Neuron (in vitro differentiated cells): ENCODE measurements at regions not wholly inside any gene's neighbourhood (a gene's known extent, or its start where the extent isn't known, plus 50 kb on each side); places are given as distances from the start of the nearest gene placed in this dataset.
"Not testable (repeated sequence)": the region's sequence is repeated elsewhere in the genome, so short reads cannot be mapped to it uniquely, and the experiment has no call there.

Experiments used
- H2AFZ ChIP-seq: one replicate; pipeline ENCODE4 v1.6.1; 2013; ENCODE audit warnings: low read depth, mild to moderate bottlenecking, inconsistent platforms, low read length, moderate library complexity
- H3K27me3 ChIP-seq: one replicate; pipeline ENCODE4 v1.6.1; 2013; ENCODE audit warnings: low read length; ENCODE audit not compliant: insufficient read depth
- H3K36me3 ChIP-seq: one replicate; pipeline ENCODE4 v1.6.1; 2013; ENCODE audit warnings: low read length; ENCODE audit not compliant: insufficient read depth
- H3K4me1 ChIP-seq: one replicate; pipeline ENCODE4 v1.6.1; 2013; ENCODE audit warnings: low read length; ENCODE audit not compliant: insufficient read depth
- H3K4me3 ChIP-seq: 2 replicates; pipeline ENCODE4 v1.5.1; 2013; ENCODE audit warnings: mild to moderate bottlenecking, low read length, moderate library complexity
- H3K9me3 ChIP-seq: one replicate; pipeline ENCODE4 v1.6.1; 2013; ENCODE audit warnings: low read length

DNA sequence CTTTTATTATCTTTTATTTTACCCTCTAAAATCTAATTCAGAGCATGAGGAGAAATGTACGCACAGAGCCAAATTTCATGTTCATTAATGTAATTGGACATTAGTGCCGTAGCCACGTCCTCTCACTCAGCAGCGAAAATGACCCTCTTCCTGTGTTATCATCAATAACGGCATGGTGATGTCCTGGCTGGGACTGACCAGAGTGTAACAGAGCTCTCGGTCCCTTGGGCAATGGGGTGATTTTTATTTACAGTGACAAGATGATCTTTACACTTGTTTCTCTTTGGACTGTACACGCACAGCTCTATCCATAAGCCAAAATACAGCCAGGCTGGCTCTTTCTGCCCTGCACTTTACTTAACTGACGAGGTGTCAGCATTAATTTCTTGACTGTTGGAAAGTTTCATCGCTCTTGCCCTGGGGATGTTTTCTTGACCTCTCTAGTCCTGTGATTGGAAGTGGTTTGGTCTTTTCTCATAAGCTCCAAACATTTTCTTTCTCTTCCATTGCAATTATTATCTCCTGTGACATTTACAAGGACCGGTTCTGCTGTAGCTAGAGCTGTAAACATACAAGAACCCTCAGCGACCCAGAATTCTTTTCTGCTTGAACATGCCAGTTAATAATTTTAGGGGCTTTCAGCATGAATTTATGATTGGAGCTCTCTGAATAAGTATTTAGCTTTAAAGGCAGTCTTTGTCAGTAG lies 308.0 kb upstream of the PIK3C3 start:
- H2AFZ ChIP-seq: no peak overlapping the region
- no peak overlapping the region for H3K4me3 ChIP-seq
- H3K36me3 ChIP-seq: no peaks in the 10 kb centered on the region
- no peaks in the 10 kb centered on the region for H3K9me3 ChIP-seq
- no peaks in the 10 kb centered on the region for H3K4me1 ChIP-seq
- H3K27me3 ChIP-seq: no peaks in the 10 kb centered on the region

DNA sequence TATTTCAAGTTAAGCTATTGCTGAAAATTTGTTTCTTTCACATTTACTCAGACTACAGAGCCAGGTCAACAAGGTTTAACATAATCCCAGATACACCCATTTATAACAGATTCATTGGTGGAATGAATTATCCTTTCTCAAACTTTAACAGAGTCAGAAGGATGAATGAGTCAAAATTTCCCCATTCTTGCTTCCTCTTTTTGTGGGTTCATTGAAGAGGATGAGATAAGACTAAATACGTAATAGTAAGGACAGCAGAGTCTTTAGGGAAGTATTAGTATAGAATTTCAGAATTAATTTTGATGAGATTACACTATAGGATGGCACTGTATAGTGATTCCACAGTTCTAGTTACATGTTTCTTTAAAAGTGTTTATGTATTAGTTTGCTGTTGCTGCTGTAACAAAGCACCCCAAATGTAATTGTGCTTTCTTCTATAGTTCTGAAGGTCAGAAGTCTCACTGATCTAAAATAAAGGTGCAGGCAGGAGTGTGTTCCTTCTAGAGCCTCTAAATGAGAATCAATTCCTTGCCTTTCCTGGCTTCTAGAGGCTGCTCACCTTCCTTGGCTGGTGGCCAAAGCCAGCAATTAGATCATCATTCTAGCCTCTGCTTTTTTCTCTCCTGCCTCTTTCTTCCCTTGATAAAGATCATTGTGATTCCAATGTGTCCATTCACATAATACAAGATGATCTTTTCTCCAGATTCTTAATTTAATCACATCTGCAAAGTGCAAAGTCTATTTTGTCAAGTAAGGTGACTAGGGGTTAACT lies 309.3 kb upstream of the PIK3C3 start:
- Histone ChIP-seq H3K9me3 (no peaks in the 10 kb centered on the region), H3K4me3 (no peak overlapping the region), H3K4me1 (no peaks in the 10 kb centered on the region), H3K36me3 (no peaks in the 10 kb centered on the region), H2AFZ (no peak overlapping the region), H3K27me3 (no peaks in the 10 kb centered on the region)

DNA sequence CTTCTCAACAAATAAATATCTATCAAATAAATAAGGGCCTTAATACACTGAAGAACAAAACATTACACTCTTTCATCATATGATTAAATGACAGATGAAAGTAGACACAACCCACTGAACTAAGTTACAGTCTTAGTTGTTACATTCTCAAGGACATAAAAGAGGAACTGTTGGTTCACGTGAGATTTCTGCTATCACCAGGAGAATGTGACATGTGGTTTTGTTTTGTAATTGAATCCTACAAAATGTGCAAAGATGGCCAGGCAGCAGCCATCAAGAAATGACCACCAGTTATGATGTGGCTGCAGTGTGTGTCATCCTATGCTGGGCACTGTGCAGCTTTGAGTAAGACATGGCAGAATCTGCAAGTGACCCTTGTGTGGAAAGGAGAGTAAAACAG lies 310.6 kb upstream of the PIK3C3 start:
- H3K36me3 ChIP-seq: no peaks in the 10 kb centered on the region
- H2AFZ ChIP-seq: no peak overlapping the region
- no peaks in the 10 kb centered on the region for H3K4me1 ChIP-seq
- H3K4me3 ChIP-seq: no peak overlapping the region
- H3K9me3 ChIP-seq: no peaks in the 10 kb centered on the region
- H3K27me3 ChIP-seq: no peaks in the 10 kb centered on the region

DNA sequence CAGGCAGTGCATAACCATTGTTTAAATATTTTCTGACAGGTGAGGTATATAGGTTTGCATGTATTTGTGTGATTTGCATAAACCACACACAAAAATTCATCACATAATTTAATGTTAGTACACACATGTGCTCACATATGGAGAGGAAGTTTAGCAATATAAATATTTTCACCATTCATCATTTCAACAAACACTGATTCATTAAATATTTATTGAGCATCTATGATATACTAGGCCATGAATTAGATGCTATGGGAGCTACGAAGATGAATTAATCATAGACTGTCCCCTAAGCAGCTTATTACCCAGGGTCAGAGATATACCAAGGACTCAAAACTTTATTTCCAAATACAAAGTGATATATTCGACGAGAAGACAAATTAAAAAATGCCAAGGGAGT lies 311.6 kb upstream of the PIK3C3 start:
- Histone ChIP-seq H3K9me3 (no peaks in the 10 kb centered on the region), H3K4me1 (no peaks in the 10 kb centered on the region), H2AFZ (no peak overlapping the region), H3K36me3 (no peaks in the 10 kb centered on the region), H3K4me3 (no peak overlapping the region), H3K27me3 (no peaks in the 10 kb centered on the region)

DNA sequence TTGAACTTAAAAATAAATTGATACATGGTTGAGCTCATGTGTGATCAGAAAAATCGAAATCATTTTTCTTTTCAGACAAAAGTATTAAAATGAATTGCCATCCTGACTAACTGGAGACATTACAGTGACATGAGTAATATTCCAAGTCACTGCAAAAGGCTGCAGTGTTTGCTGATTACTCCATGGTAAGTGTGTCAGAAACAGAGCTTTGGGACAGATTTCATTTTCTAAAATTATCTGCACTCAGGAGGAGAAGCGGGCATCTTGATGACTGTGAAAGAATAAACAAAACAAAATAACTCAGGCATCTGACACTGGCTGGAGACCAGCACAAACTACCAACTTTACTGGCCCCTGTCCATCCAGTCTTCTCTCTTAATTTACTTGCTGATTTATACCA lies 312.3 kb upstream of the PIK3C3 start:
- Histone ChIP-seq H3K9me3 (no peaks in the 10 kb centered on the region), H3K27me3 (no peaks in the 10 kb centered on the region), H3K36me3 (no peaks in the 10 kb centered on the region), H3K4me1 (no peaks in the 10 kb centered on the region), H3K4me3 (no peak overlapping the region), H2AFZ (no peak overlapping the region)

DNA sequence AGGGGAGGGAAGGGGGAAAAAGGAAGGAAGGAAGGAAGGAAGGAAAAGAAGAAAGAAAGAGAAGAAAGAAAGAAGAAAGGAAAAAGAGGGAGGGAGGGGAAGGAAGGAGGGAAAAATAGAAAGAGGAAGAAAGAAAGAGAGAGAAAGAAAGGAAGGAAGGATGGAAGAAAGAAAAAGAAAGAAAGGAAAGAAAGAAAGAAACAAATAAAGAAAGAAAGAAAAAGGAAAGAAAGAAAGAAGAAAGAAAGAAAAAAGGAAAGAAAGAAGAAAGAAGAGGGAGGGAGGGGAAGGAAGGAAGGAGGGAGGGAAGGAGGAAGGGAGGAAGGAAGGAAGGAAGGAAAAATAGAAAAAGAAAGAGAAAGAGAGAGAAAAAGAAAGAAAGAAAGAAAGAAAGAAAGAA lies 315.8 kb upstream of the PIK3C3 start:
- Histone ChIP-seq H3K9me3 (no peaks in the 10 kb centered on the region), H3K27me3 (no peaks in the 10 kb centered on the region), H3K4me3 (no peak overlapping the region), H3K36me3 (no peaks in the 10 kb centered on the region), H3K4me1 (no peaks in the 10 kb centered on the region), H2AFZ (no peak overlapping the region)

DNA sequence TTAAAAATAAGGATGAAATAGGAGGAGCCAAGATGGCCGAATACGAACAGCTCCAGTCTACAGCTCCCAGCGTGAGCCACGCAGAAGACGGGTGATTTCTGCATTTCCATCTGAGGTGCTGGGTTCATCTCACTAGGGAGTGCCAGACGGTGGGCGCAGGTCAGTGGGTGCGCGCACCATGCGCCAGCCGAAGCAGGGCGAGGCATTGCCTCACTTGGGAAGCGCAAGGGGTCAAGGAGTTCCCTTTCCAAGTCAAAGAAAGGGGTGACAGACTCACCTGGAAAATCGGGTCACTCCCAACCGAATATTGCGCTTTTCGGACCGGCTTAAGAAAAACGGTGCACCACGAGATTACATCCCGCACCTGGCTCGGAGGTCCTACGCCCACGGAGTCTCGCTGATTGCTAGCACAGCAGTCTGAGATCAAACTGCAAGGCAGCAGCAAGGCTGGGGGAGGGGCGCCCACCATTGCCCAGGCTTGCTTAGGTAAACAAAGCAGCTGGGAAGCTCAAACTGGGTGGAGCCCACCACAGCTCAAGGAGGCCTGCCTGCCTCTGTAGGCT lies 323.2 kb upstream of the PIK3C3 start:
- H3K4me1 ChIP-seq: peaks cover 12% of the 10 kb centered on the region
- H3K36me3 ChIP-seq, H3K9me3 ChIP-seq, H3K27me3 ChIP-seq: not testable (repeated sequence)
- H2AFZ ChIP-seq: peak overlapping the region; percentile 65
- H3K4me3 ChIP-seq: peak overlapping the region; percentile 66

DNA sequence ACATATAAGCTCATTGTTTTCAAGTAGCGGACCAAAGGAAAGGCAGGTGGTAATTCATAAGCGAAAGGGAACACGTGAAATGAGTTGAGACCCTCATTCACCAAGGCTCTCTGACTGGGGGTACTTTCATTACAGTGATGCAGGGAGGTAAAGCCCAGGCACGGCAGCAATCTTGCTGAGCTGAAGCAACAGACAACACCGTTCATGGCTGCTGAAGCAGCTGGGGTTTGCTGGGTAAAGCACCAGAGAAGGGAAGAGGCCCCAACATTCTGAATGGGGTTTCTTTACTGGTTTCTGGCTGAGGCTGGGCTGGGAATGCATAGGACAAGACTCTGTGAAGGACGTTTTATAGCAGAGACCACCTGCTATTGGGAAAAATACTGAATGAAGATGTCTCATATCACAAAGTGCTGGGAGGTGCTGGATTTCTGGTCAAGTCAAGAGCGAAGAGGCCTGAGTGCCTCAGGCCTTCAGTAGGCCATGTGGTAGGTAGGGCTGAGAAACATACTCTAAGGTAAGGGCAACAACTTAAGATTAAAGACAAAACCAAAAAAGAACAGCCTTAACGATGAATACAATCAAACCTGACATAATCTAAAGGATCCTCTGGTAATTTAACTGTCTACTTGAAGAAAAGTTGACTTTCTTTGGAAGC lies 324.7 kb upstream of the PIK3C3 start:
- Histone ChIP-seq H3K27me3 (no peaks in the 10 kb centered on the region), H3K36me3 (no peaks in the 10 kb centered on the region), H3K4me3 (peak overlapping the region; percentile 66), H3K4me1 (peaks cover 24% of the 10 kb centered on the region), H3K9me3 (peaks cover 2% of the 10 kb centered on the region), H2AFZ (no peak overlapping the region)

DNA sequence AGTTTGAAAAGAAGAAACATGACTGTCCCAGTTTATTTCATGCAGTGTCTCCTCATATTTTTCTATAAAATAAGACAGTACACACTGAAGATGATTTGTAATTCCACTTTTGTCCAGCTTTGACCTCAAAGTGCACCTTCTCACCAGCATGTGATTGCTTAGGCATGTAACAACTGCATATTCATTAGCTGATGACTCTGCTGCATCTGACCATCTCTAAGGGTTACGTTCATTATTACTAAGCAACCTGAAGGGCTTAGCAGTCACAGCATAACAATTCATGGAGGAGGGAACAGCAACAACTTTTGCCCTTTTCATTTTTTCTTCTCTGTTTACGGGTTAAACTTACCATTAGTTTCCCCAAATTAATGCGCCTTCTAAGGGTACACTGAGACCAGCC lies 330.6 kb upstream of the PIK3C3 start:
- Histone ChIP-seq H3K4me1 (peaks cover 38% of the 10 kb centered on the region), H3K36me3 (no peaks in the 10 kb centered on the region), H3K4me3 (no peak overlapping the region), H3K9me3 (peaks cover 2% of the 10 kb centered on the region), H3K27me3 (no peaks in the 10 kb centered on the region), H2AFZ (no peak overlapping the region)

DNA sequence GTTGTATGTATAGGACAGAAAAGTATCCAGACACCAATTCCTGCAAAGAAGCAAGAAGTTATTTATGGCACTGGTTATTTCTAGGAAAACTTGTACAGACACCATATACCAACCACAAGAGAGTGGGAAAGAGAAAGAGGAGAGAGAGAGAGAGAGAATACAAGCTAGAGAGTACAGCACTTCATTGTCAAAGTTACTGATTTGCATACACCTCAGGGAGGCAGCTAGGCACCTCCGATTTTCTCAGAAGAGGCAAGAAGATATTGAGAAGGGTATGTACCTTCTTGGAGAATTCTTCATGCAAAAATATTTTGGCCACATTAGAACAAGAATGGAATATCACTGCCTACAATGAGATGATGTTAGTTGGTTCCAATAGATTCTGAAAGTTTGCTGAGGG lies 333.9 kb upstream of the PIK3C3 start:
- H3K36me3 ChIP-seq: no peaks in the 10 kb centered on the region
- H2AFZ ChIP-seq: no peak overlapping the region
- H3K4me3 ChIP-seq: no peak overlapping the region
- H3K27me3 ChIP-seq: no peaks in the 10 kb centered on the region
- H3K9me3 ChIP-seq: no peaks in the 10 kb centered on the region
- peaks cover 34% of the 10 kb centered on the region for H3K4me1 ChIP-seq

DNA sequence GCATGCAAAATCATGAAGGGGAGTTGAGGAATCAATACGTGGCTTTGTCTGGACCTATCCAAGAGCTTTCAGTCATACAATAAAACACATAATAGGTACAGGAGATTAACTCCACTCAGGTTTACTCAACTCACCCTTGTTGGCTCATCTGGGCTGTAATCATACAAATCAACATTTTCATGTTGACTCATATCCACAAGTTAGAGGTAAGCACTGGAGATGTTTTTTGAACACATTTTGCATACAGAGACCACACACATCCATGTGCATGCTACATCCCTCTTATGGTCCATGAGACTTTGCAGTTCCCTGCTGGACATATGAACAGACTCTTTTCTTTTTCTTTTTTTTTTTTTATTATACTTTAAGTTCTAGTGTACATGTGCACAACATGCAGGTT lies 336.9 kb upstream of the PIK3C3 start:
- Histone ChIP-seq H3K36me3 (no peaks in the 10 kb centered on the region), H3K9me3 (no peaks in the 10 kb centered on the region), H3K4me1 (peaks cover 10% of the 10 kb centered on the region), H3K27me3 (no peaks in the 10 kb centered on the region), H2AFZ (no peak overlapping the region), H3K4me3 (no peak overlapping the region)

DNA sequence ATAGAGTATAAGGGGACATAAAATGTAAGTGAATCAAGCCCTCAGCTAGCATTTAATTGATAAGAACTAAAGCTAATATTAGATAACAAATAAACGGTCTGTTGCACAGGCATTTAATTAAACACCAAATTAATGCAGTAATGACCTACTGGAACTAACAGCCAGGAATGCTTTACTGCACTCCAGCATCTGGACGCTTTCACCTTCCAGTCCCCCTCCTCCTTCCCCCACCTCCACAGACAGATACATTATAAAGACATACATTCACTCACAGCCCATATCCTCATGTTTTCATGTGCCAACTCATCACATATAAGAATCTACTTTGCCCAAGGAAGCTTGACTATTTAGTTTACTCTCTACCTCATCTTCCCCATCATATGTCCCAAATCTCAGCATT lies 337.4 kb upstream of the PIK3C3 start:
- Histone ChIP-seq H3K9me3 (no peaks in the 10 kb centered on the region), H3K4me1 (peaks cover 10% of the 10 kb centered on the region), H3K36me3 (no peaks in the 10 kb centered on the region), H2AFZ (no peak overlapping the region), H3K27me3 (no peaks in the 10 kb centered on the region), H3K4me3 (no peak overlapping the region)

DNA sequence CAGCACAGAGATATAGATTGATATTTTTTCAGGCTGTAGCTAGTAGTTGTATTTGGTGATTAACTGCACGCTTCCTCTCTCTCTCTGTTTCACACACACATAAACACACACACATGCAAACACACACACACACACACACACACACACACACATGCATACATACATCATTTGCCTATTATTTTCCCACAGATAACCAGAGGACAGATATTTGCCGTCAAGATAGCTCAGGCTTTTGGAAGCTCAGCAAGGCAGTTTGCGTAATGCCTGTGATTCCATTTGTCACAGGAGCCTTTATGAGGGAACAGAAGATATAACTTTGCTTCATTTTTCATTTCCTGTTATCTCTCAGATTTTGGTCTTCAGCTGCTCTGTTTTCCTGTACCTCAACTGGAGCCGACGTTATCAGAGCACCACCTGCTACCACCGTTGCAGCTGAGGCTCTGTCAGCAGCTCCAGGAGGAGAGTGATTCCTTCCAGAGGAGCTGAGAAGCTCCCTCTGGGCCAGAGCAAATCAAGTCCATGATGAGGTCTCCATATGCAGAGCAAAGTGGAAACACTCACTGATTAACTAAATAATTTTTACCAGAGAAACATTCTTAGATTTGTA lies 341.9 kb upstream of the PIK3C3 start:
- H2AFZ ChIP-seq: no peak overlapping the region
- H3K27me3 ChIP-seq: no peaks in the 10 kb centered on the region
- H3K9me3 ChIP-seq: peaks cover 5% of the 10 kb centered on the region
- H3K4me1 ChIP-seq: no peaks in the 10 kb centered on the region
- H3K36me3 ChIP-seq: no peaks in the 10 kb centered on the region
- no peak overlapping the region for H3K4me3 ChIP-seq
